ENCODE measurements at regions not wholly inside any gene's neighbourhood (a gene's known extent, or its start where the extent isn't known, plus 50 kb on each side); places are given as distances from the start of the nearest gene placed in this dataset.
A peak's percentile ranks its signal among the peaks of the same experiment; 100 is the strongest.

- DNase-seq (ENCODE audit: low spot score): no peak
Observed at GRCh38 chr3:168398371-168399025, 302.8 kb upstream of the GOLIM4 start.

GRCh38 chr3:168396861-168397260 is 301.1 kb upstream of the GOLIM4 start:
- DNase-seq (ENCODE audit: low spot score): no peak

GRCh38 chr3:168395551-168395950 is 299.8 kb upstream of the GOLIM4 start:
- no peak for DNase-seq (ENCODE audit: low spot score)

GRCh38 chr3:168394439-168394838 is 298.7 kb upstream of the GOLIM4 start:
- DNase-seq (ENCODE audit: low spot score): no peak

- no peak for DNase-seq (ENCODE audit: low spot score)
Observed at GRCh38 chr3:168386301-168386700, 290.6 kb upstream of the GOLIM4 start.

GRCh38 chr3:168384990-168385389 is 289.3 kb upstream of the GOLIM4 start:
- no peak for DNase-seq (ENCODE audit: low spot score)

GRCh38 chr3:168383573-168383972 is 287.8 kb upstream of the GOLIM4 start:
- DNase-seq (ENCODE audit: low spot score): no peak

- DNase-seq (ENCODE audit: low spot score): no peak
Observed at GRCh38 chr3:168371846-168372245, 276.1 kb upstream of the GOLIM4 start.

- no peak for DNase-seq (ENCODE audit: low spot score)
Observed at GRCh38 chr3:168364967-168365366, 269.2 kb upstream of the GOLIM4 start.

GRCh38 chr3:168362661-168363247 is 267.0 kb upstream of the GOLIM4 start:
- peak; percentile 33 for DNase-seq (ENCODE audit: low spot score)

GRCh38 chr3:168362156-168362555 is 266.4 kb upstream of the GOLIM4 start:
- no peak for DNase-seq (ENCODE audit: low spot score)

- no peak for DNase-seq (ENCODE audit: low spot score)
Observed at GRCh38 chr3:168360993-168361392, 265.3 kb upstream of the GOLIM4 start.

GRCh38 chr3:168342946-168343850 is 247.5 kb upstream of the GOLIM4 start:
- no peak for DNase-seq (ENCODE audit: low spot score)

GRCh38 chr3:168341956-168342936 is 246.5 kb upstream of the GOLIM4 start:
- DNase-seq (ENCODE audit: low spot score): no peak

GRCh38 chr3:168341192-168341815 is 245.6 kb upstream of the GOLIM4 start:
- DNase-seq (ENCODE audit: low spot score): peak; percentile 32

- DNase-seq (ENCODE audit: low spot score): no peak
Observed at GRCh38 chr3:168338161-168338560, 242.4 kb upstream of the GOLIM4 start.

GRCh38 chr3:168336276-168336675 is 240.6 kb upstream of the GOLIM4 start:
- DNase-seq (ENCODE audit: low spot score): no peak

- DNase-seq (ENCODE audit: low spot score): no peak
Observed at GRCh38 chr3:168333410-168333935, 237.7 kb upstream of the GOLIM4 start.

- no peak for DNase-seq (ENCODE audit: low spot score)
Observed at GRCh38 chr3:168331756-168332155, 236.0 kb upstream of the GOLIM4 start.

- DNase-seq (ENCODE audit: low spot score): no peak
Observed at GRCh38 chr3:168330983-168331382, 235.3 kb upstream of the GOLIM4 start.

- no peak for DNase-seq (ENCODE audit: low spot score)
Observed at GRCh38 chr3:168327856-168328255, 232.1 kb upstream of the GOLIM4 start.
